H9 (cell line): ENCODE measurements at regions not wholly inside any gene's neighbourhood (a gene's known extent, or its start where the extent isn't known, plus 50 kb on each side); places are given as distances from the start of the nearest gene placed in this dataset.

Experiments used
- DNase-seq: peaks from one replicate; pipeline ENCODE4 v3.0.0-alpha.2; 2017
- H2AFZ ChIP-seq: one replicate; pipeline ENCODE4 v1.6.1; 2013; ENCODE audit warnings: mild to moderate bottlenecking, low read length, control low read depth, moderate library complexity
- H2AK5ac ChIP-seq: 2 replicates; pipeline ENCODE4 v1.6.1; 2013; ENCODE audit warnings: low read length, control low read depth, mixed read lengths; ENCODE audit not compliant: insufficient read length
- H2BK120ac ChIP-seq: one replicate; pipeline ENCODE4 v1.6.1; 2013; ENCODE audit warnings: low read depth, mild to moderate bottlenecking, low read length, control low read depth, inconsistent platforms; ENCODE audit not compliant: poor library complexity, severe bottlenecking
- H2BK12ac ChIP-seq: 2 replicates; pipeline ENCODE4 v1.6.1; 2013; ENCODE audit warnings: low read length, control low read depth, mixed read lengths, low read depth; ENCODE audit not compliant: insufficient read length
- H2BK15ac ChIP-seq: 2 replicates; pipeline ENCODE4 v1.6.1; 2013; ENCODE audit warnings: low read depth, low read length, control low read depth
- H2BK20ac ChIP-seq: one replicate; pipeline ENCODE4 v1.6.1; 2013; ENCODE audit warnings: low read depth, mild to moderate bottlenecking, low read length, control low read depth, inconsistent platforms; ENCODE audit not compliant: poor library complexity, severe bottlenecking
- H2BK5ac ChIP-seq: 2 replicates; pipeline ENCODE4 v1.6.1; 2013; ENCODE audit warnings: low read length, control low read depth, mixed read lengths; ENCODE audit not compliant: insufficient read length
- H3K14ac ChIP-seq: 2 replicates; pipeline ENCODE4 v1.6.1; 2013; ENCODE audit warnings: low read length, control low read depth; ENCODE audit not compliant: insufficient read depth
- H3K18ac ChIP-seq: 2 replicates; pipeline ENCODE4 v1.6.1; 2013; ENCODE audit warnings: low read depth, mild to moderate bottlenecking, mixed read lengths, low read length, control low read depth; ENCODE audit not compliant: insufficient read length
- H3K23ac ChIP-seq: 2 replicates; pipeline ENCODE4 v1.6.1; 2013; ENCODE audit warnings: low read length, control low read depth, mixed read lengths, low read depth; ENCODE audit not compliant: insufficient read length
- H3K23me2 ChIP-seq: 2 replicates; pipeline ENCODE4 v1.6.1; 2013; ENCODE audit warnings: low read depth, mild to moderate bottlenecking, mixed read lengths, low read length, control low read depth; ENCODE audit not compliant: insufficient read length, poor library complexity, severe bottlenecking
- H3K27ac ChIP-seq: 2 replicates; pipeline ENCODE4 v1.5.1; 2013; ENCODE audit warnings: low read length, control low read depth, mixed read lengths, low read depth; ENCODE audit not compliant: insufficient read length
- H3K27me3 ChIP-seq: 2 replicates; pipeline ENCODE4 v1.6.1; 2013; ENCODE audit warnings: low read length, control low read depth, inconsistent platforms; ENCODE audit not compliant: insufficient read depth
- H3K4ac ChIP-seq: 2 replicates; pipeline ENCODE4 v1.6.1; 2013; ENCODE audit warnings: low read depth, mild to moderate bottlenecking, control low read depth, inconsistent platforms, low read length, moderate library complexity
- H3K4me1 ChIP-seq: 2 replicates; pipeline ENCODE4 v1.6.1; 2013; ENCODE audit warnings: low read length, control low read depth, inconsistent platforms; ENCODE audit not compliant: insufficient read depth
- H3K4me2 ChIP-seq: 2 replicates; pipeline ENCODE4 v1.6.1; 2013; ENCODE audit warnings: low read length, control low read depth, mixed read lengths; ENCODE audit not compliant: insufficient read length, insufficient read depth
- H3K56ac ChIP-seq: 2 replicates; pipeline ENCODE4 v1.6.1; 2013; ENCODE audit warnings: low read depth, mild to moderate bottlenecking, mixed read lengths, low read length, control low read depth; ENCODE audit not compliant: insufficient read length
- H3K79me1 ChIP-seq: 2 replicates; pipeline ENCODE4 v1.6.1; 2013; ENCODE audit warnings: low read depth, mild to moderate bottlenecking, moderate library complexity, low read length, control low read depth, inconsistent platforms; ENCODE audit not compliant: insufficient read depth, poor library complexity, severe bottlenecking
- H3K79me2 ChIP-seq: 2 replicates; pipeline ENCODE4 v1.6.1; 2013; ENCODE audit warnings: low read length, control low read depth, inconsistent platforms; ENCODE audit not compliant: insufficient read depth
- H3K9ac ChIP-seq: 2 replicates; pipeline ENCODE4 v1.6.1; 2013; ENCODE audit warnings: low read length, control low read depth, mixed read lengths; ENCODE audit not compliant: insufficient read length; ENCODE audit errors: extremely low read depth
- H3K9me3 ChIP-seq: one replicate; pipeline ENCODE4 v1.6.1; 2013; ENCODE audit warnings: low read depth, low read length, inconsistent platforms; ENCODE audit not compliant: control insufficient read depth
- H3T11ph ChIP-seq: one replicate; pipeline ENCODE4 v1.6.1; 2013; ENCODE audit warnings: mild to moderate bottlenecking, low read length, control low read depth, inconsistent platforms
- H4K20me1 ChIP-seq: one replicate; pipeline ENCODE4 v1.6.1; 2013; ENCODE audit not compliant: control insufficient read depth, insufficient read length, insufficient read depth
- H4K5ac ChIP-seq: 2 replicates; pipeline ENCODE4 v1.6.1; 2013; ENCODE audit warnings: low read depth, mild to moderate bottlenecking, mixed read lengths, low read length, control low read depth; ENCODE audit not compliant: insufficient read length
- H4K8ac ChIP-seq: replicated peaks from 2 replicates; pipeline ENCODE4 v1.6.1; 2013; ENCODE audit warnings: low read length, control low read depth, mixed read lengths, low read depth; ENCODE audit not compliant: insufficient read length
- H4K91ac ChIP-seq: 2 replicates; pipeline ENCODE4 v1.6.1; 2013; ENCODE audit warnings: low read depth, mild to moderate bottlenecking, moderate library complexity, mixed read lengths, low read length, control low read depth; ENCODE audit not compliant: insufficient read length
- H3K27ac Mint-ChIP-seq, 3 experiments: 2 replicates in 2 of 3; 3 replicates in 1 of 3; pipeline ENCODE4 v1.8.0; 2020 to 2021; ENCODE audit warnings: mixed read lengths in 3 of 3, mild to moderate bottlenecking in 1 of 3, moderate library complexity in 1 of 3
- H3K27me3 Mint-ChIP-seq: 2 replicates; pipeline ENCODE4 v1.8.0; 2021; ENCODE audit warnings: low read depth, mild to moderate bottlenecking, moderate library complexity, mixed read lengths
- H3K36me3 Mint-ChIP-seq, 3 experiments: 2 replicates in 2 of 3; 3 replicates in 1 of 3; pipeline ENCODE4 v1.8.0; 2020 to 2021; ENCODE audit warnings: low read depth in 3 of 3, mixed read lengths in 3 of 3; ENCODE audit not compliant: insufficient read depth in 1 of 3
- H3K4me1 Mint-ChIP-seq, 2 experiments: 2 replicates each; pipeline ENCODE4 v1.8.0; 2020; ENCODE audit warnings: mixed read lengths in 2 of 2
- H3K4me3 Mint-ChIP-seq, 2 experiments: 2 replicates in 1 of 2; 3 replicates in 1 of 2; pipeline ENCODE4 v1.8.0; 2020 to 2021; ENCODE audit warnings: mild to moderate bottlenecking in 2 of 2, mixed read lengths in 2 of 2, moderate library complexity in 1 of 2
- H3K9me3 Mint-ChIP-seq, 2 experiments: 2 replicates in 1 of 2; 3 replicates in 1 of 2; pipeline ENCODE4 v1.8.0; 2020; ENCODE audit warnings: mild to moderate bottlenecking in 2 of 2, mixed read lengths in 2 of 2, moderate library complexity in 1 of 2
- CTCF ChIP-seq: fragments of 200-600 bp; sonication (generic); conservative IDR thresholded peaks from 3 replicates; pipeline ENCODE4 v1.8.0; 2021; ENCODE audit warnings: antibody characterized with exemption, mild to moderate bottlenecking
- whole genome bisulfite sequencing: extraction: QIAGEN DNeasy Blood & Tissue Kit; methylation state at CpG from one replicate; pipeline ENCODE4 v1.1.7; 2013; ENCODE audit warnings: missing lambda C conversion rate, low lambda C conversion rate, mixed read lengths; ENCODE audit not compliant: insufficient read length; ENCODE audit errors: extremely low coverage; 5-methylcytosine and 5-hydroxymethylcytosine counted together

- H3K23ac ChIP-seq: no peak overlapping the region
- no peak overlapping the region for H2BK15ac ChIP-seq
- H4K91ac ChIP-seq: no peak overlapping the region
- no peak overlapping the region for H2AFZ ChIP-seq
- H2BK5ac ChIP-seq: no peak overlapping the region
- H3K14ac ChIP-seq: no peak overlapping the region
- H2AK5ac ChIP-seq: no peak overlapping the region
- no peak overlapping the region for H3K4ac ChIP-seq
- no CpG with 5 or more reads among the region's 2 CpGs for whole genome bisulfite sequencing
- H2BK120ac ChIP-seq: no peak overlapping the region
- no peaks in the 10 kb centered on the region for H3K23me2 ChIP-seq
- Mint-ChIP-seq H3K27me3 (no peaks in the 10 kb centered on the region), H3K9me3 (peaks cover under 1 to 1% of the 10 kb centered on the region in 2 experiments; a peak in 2 of 5 replicates), H3K27ac (no peak overlapping the region; a peak in 1 of 7 replicates), H3K36me3 (no peaks in the 10 kb centered on the region; a peak in 1 of 7 replicates), H3K4me1 (no peaks in the 10 kb centered on the region), H3K4me3 (no peak overlapping the region)
- H3K4me2 ChIP-seq: no peak overlapping the region
- no peaks in the 10 kb centered on the region for H3K4me1 ChIP-seq
- no peaks in the 10 kb centered on the region for H4K20me1 ChIP-seq
- H4K8ac ChIP-seq: no peak overlapping the region
- H3K79me1 ChIP-seq: no peaks in the 10 kb centered on the region
- H3K27ac ChIP-seq: no peak overlapping the region
- H3T11ph ChIP-seq: no peak overlapping the region
- no peak overlapping the region for H2BK20ac ChIP-seq
- H4K5ac ChIP-seq: no peak overlapping the region
- no peak overlapping the region for H2BK12ac ChIP-seq
- TF ChIP-seq CTCF: no peak
- no peak overlapping the region for H3K9ac ChIP-seq
- H3K56ac ChIP-seq: no peak overlapping the region
- no peaks in the 10 kb centered on the region for H3K9me3 ChIP-seq
- no peaks in the 10 kb centered on the region for H3K27me3 ChIP-seq
- no peak for DNase-seq
- no peaks in the 10 kb centered on the region for H3K79me2 ChIP-seq
- H3K18ac ChIP-seq: no peak overlapping the region
Observed at GRCh38 chr5:87888139-87888538, 380.5 kb downstream of the TMEM161B start.
